HepG2 (cell line): ENCODE measurements at regions not wholly inside any gene's neighbourhood (a gene's known extent, or its start where the extent isn't known, plus 50 kb on each side); places are given as distances from the start of the nearest gene placed in this dataset.

Experiments used
- BRCA1 ChIP-seq: sonication (generic); formaldehyde crosslinking; IDR thresholded peaks from 2 replicates; pipeline ENCODE4 v1.4.0; 2020; ENCODE audit warnings: missing genetic modification reagents
- CTCF ChIP-seq: sonication (generic); formaldehyde crosslinking; IDR thresholded peaks from 2 replicates; pipeline ENCODE4 v1.5.0; 2020; ENCODE audit warnings: mild to moderate bottlenecking, missing genetic modification reagents, moderate library complexity
- HCFC1 ChIP-seq: fragments of 150-350 bp; IDR thresholded peaks from 2 replicates; pipeline ENCODE4 v1.6.1; 2014; ENCODE audit warnings: low read depth, low read length
- IRF1 ChIP-seq: sonication (generic); formaldehyde crosslinking; IDR thresholded peaks from 2 replicates; pipeline ENCODE4 v1.4.0; 2020; ENCODE audit warnings: low read depth, mild to moderate bottlenecking, missing genetic modification reagents
- MAZ ChIP-seq, 2 experiments: sonication (generic) in 1 of 2; formaldehyde crosslinking in 1 of 2; IDR thresholded peaks; 2 replicates each; pipeline versions ENCODE4 v1.5.0 to v1.6.1; 2012 to 2020; ENCODE audit warnings: low read depth in 2 of 2, mild to moderate bottlenecking in 2 of 2, borderline replicate concordance in 1 of 2, improper control_type of control experiment in 1 of 2, low read length in 1 of 2, missing genetic modification reagents in 1 of 2, moderate library complexity in 1 of 2
- MTA1 ChIP-seq: sonication (generic); formaldehyde crosslinking; IDR thresholded peaks from 2 replicates; pipeline ENCODE4 v1.4.0; 2020; ENCODE audit warnings: missing genetic modification reagents, mild to moderate bottlenecking, borderline replicate concordance
- MZF1 ChIP-seq: sonication (generic); formaldehyde crosslinking; IDR thresholded peaks from 2 replicates; pipeline ENCODE4 v1.8.1; 2023; ENCODE audit warnings: mild to moderate bottlenecking, missing genetic modification reagents, borderline replicate concordance
- PRDM4 ChIP-seq: sonication (generic); formaldehyde crosslinking; IDR thresholded peaks from 2 replicates; pipeline ENCODE4 v1.9.0; 2021; ENCODE audit warnings: missing genetic modification reagents, borderline replicate concordance
- ZBTB40 ChIP-seq, 2 experiments: fragments of 450-650 bp in 1 of 2; sonication (generic) in 1 of 2; formaldehyde crosslinking in 1 of 2; IDR thresholded peaks; 2 replicates each; pipeline versions ENCODE4 v1.6.1 to v1.8.0; 2016 to 2022; ENCODE audit warnings: antibody characterized with exemption in 1 of 2, mild to moderate bottlenecking in 1 of 2, missing genetic modification reagents in 1 of 2
- ZFP36 ChIP-seq: fragments of 150-350 bp; IDR thresholded peaks from 2 replicates; pipeline ENCODE4 v1.6.1; 2018; ENCODE audit warnings: borderline replicate concordance, low read length, low read depth; ENCODE audit not compliant: partially characterized antibody
- ZNF710 ChIP-seq: sonication (generic); formaldehyde crosslinking; IDR thresholded peaks from 2 replicates; pipeline ENCODE4 v1.5.0; 2020; ENCODE audit warnings: mild to moderate bottlenecking, missing genetic modification reagents, borderline replicate concordance

GRCh38 chr4:13920111-13920875, 292.8 kb upstream of the BOD1L1 start:
- TF ChIP-seq PRDM4 (CRISPR knock-in tag) (no peak), IRF1 (CRISPR knock-in tag) (no peak), MAZ (IDR thresholded peaks at IDR 0.05; ENCODE audit: borderline replicate concordance, low read depth, low read length) (no peak), MAZ (CRISPR knock-in tag; IDR thresholded peaks at IDR 0.05; ENCODE audit: low read depth) (no peak), ZFP36 (no peak), ZNF710 (no peak), MTA1 (CRISPR knock-in tag) (no peak), ZBTB40 (IDR thresholded peaks at IDR 0.05) (no peak), ZBTB40 (CRISPR knock-in tag; IDR thresholded peaks at IDR 0.05) (no peak), HCFC1 (no peak), BRCA1 (CRISPR knock-in tag) (no peak), MZF1 (CRISPR knock-in tag) (no peak), CTCF (CRISPR knock-in tag) (no peak)
